SK-N-MC (cell line): ENCODE measurements at regions not wholly inside any gene's neighbourhood (a gene's known extent, or its start where the extent isn't known, plus 50 kb on each side); places are given as distances from the start of the nearest gene placed in this dataset.

Experiments used
- EZH2 ChIP-seq: fragments of 200-600 bp; sonication (generic); IDR thresholded peaks from one replicate; pipeline ENCODE4 v1.6.1; 2017; ENCODE audit warnings: antibody characterized with exemption
- FOXP2 ChIP-seq: optimal IDR thresholded peaks from 2 replicates; pipeline ENCODE3; 2011; ENCODE audit warnings: mild to moderate bottlenecking, moderate library complexity; ENCODE audit not compliant: insufficient read depth; ENCODE audit errors: extremely low read length, control extremely low read depth
- POLR2AphosphoS5 ChIP-seq: IDR thresholded peaks from 2 replicates; pipeline ENCODE4 v1.6.1; 2012; ENCODE audit warnings: mild to moderate bottlenecking, low read depth, low read length, borderline replicate concordance

GRCh38 chr1:201655910-201656309 is 117.0 kb downstream of the NAV1 start:
- TF ChIP-seq POLR2AphosphoS5 (no peak), EZH2 (no peak), FOXP2 (no peak)
